GM23338 (cell line): ENCODE measurements at regions not wholly inside any gene's neighbourhood (a gene's known extent, or its start where the extent isn't known, plus 50 kb on each side); places are given as distances from the start of the nearest gene placed in this dataset.

Experiments used
- CREB1 ChIP-seq: fragments of 250-450 bp; sonication (Bioruptor Pico); IDR thresholded peaks from 2 replicates; pipeline ENCODE4 v1.5.0; 2020; ENCODE audit warnings: low read depth, mild to moderate bottlenecking, moderate library complexity
- EZH2 ChIP-seq: fragments of 200-600 bp; sonication (generic); IDR thresholded peaks from one replicate; pipeline ENCODE4 v1.8.0; 2017; ENCODE audit warnings: antibody characterized with exemption, mild to moderate bottlenecking, low read depth; ENCODE audit not compliant: unreplicated experiment
- EZH2phosphoT487 ChIP-seq: fragments of 200-600 bp; sonication (generic); IDR thresholded peaks from one replicate; pipeline ENCODE4 v1.8.1; 2018; ENCODE audit warnings: antibody characterized with exemption; ENCODE audit not compliant: unreplicated experiment
- POLR2AphosphoS5 ChIP-seq: IDR thresholded peaks from 2 replicates; pipeline ENCODE4 v1.6.1; 2016; ENCODE audit warnings: antibody characterized with exemption, low read depth
- TF ChIP-seq, protein P1 (sequence below), 2 experiments: fragments of 200-600 bp in 1 of 2; sonication (generic) in 1 of 2; conservative IDR thresholded peaks; 2 replicates each; pipeline versions ENCODE4 v1.5.1 to v1.6.1; 2016 to 2017; ENCODE audit warnings: antibody characterized with exemption in 2 of 2, low read depth in 2 of 2, mild to moderate bottlenecking in 2 of 2, moderate library complexity in 1 of 2

DNA sequence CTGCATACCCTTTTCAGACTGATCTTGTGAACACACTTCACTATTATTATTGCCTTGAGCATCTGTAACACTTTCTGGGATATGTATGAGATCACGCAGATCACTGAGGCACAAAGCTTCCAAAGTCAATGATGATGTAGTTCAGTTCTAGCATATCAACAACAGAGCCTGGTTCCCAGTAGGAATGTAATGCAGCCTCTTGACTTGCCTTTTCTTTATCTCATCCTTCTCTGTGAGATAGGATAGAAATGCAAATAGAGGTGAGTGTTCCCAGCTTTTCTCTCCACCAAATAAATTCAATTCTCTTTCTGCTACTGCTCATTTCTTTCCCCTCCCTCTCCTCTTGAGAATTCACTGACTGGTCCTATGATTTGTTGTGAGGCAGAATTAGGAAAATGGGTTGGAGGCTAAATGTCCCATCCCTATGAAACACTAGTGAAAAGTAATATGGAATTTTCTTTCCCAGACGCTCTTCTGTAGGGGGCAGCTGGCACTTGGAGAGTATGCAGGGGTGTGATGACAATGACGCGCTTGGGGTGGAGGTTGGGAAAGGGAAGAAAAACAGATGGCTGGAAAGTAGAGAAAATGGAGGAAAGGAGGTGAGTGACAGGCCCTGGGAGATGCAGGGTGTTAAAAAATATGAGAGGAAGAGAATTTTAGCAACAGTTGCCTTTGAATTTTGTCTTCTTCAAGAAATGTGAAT, 96.0 kb upstream of the TMTC1 start:
- TF ChIP-seq, protein P1, sequence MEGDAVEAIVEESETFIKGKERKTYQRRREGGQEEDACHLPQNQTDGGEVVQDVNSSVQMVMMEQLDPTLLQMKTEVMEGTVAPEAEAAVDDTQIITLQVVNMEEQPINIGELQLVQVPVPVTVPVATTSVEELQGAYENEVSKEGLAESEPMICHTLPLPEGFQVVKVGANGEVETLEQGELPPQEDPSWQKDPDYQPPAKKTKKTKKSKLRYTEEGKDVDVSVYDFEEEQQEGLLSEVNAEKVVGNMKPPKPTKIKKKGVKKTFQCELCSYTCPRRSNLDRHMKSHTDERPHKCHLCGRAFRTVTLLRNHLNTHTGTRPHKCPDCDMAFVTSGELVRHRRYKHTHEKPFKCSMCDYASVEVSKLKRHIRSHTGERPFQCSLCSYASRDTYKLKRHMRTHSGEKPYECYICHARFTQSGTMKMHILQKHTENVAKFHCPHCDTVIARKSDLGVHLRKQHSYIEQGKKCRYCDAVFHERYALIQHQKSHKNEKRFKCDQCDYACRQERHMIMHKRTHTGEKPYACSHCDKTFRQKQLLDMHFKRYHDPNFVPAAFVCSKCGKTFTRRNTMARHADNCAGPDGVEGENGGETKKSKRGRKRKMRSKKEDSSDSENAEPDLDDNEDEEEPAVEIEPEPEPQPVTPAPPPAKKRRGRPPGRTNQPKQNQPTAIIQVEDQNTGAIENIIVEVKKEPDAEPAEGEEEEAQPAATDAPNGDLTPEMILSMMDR (conservative IDR thresholded peaks at IDR 0.05; ENCODE audit: low read depth in 2 of 2): no peak
- TF ChIP-seq EZH2phosphoT487 (no peak), CREB1 (CRISPR knock-in tag) (no peak; the same call in 1 of the 2 replicates), EZH2 (no peak), POLR2AphosphoS5 (no peak)
